Activated CD4-positive, alpha-beta T cell treated with anti-CD3 and anti-CD28 coated beads, Interleukin-2, amount 50 U/mL, for 1 hour (primary cell): ENCODE measurements at regions not wholly inside any gene's neighbourhood (a gene's known extent, or its start where the extent isn't known, plus 50 kb on each side); places are given as distances from the start of the nearest gene placed in this dataset.

Source experiments
- DNase-seq: peaks from one replicate; pipeline ENCODE4 v3.0.0-alpha.2; 2020

- DNase-seq = no peak
These were observed 188.0 kb downstream of the ENGASE start for GRCh38 chr17:79262624-79263023.

DNA sequence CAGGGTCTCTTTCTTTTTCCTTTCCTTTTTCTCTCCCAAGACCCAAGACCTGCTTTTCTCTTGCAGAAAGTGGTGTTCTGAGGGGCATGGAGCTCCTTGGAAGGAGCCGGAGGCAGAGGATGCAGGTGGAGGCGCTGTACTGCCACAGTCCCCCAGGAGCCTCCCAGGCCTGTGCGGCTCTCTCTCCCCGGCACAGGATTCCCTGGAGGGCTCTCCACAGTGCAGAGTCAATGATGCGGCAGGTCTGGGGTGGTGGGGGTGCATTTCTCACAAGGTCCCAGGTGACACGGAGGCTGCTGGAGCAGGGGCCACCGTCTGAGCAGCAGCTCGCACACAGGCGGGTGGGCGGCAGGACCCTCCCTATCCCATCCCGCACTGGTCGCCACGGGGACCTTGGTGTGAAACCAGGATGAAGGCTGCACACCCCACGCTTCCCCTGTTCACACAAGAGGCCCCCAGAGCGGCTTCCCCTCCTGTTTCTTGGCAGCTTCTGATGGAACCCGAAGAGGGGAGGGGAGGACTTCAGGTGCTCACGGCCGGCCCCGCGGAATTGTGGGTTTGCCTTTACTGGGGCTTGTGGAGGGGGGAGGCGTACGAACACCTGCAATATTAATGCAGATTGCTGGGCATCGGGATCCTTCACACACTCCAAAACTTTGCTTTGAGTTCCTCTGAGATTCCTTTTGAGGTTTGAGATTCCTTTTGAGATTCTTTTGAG, 186.9 kb downstream of the ENGASE start:
- DNase-seq = no peak

- DNase-seq = no peak
These were observed 184.2 kb downstream of the ENGASE start for GRCh38 chr17:79258843-79259242.

- no peak for DNase-seq
These were observed 183.4 kb downstream of the ENGASE start for GRCh38 chr17:79258041-79258440.

GRCh38 chr17:79255926-79256585, 181.4 kb downstream of the ENGASE start:
- DNase-seq = no peak

DNA sequence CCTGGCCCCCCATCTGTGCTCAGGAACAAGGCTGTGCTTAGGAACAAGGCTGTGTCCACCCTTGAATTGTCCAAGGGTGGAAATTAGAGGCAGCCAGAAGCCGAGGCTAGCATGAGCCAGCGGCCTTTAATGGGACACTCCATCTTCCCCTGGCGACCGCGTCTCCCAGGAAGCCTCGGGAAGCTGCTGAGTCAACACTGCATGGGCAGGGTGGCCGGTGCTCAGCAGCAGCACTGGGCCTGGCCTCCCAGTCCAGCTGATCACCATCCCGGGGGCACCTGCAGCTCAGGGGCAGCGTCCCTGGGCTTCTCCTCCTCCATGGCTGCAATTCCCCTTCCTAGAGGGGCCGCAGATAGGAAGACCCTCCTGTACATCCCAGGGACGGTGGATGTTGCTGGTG, 180.8 kb downstream of the ENGASE start:
- no peak for DNase-seq

DNA sequence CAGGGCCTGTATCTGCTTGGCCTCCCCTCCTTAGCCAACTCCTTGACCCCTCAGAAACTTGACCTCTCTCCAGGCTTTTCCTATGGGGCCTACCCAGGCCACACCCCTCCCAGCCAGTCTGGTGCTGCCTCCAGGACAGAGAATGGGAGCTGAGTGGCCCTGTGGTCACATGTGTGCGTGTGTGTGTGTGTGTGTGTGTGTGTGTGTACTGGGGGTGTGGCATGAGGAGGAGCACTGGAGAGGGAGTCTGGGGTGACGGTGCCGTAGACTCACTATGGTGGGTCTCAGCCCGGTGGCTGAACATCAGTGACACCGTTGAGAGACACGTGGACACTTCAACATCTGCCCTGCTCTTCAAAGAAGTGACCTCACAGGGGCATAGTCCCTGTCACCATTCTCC, 180.4 kb downstream of the ENGASE start:
- DNase-seq = no peak

- no peak for DNase-seq
These were observed 178.3 kb downstream of the ENGASE start for GRCh38 chr17:79252886-79253285.

GRCh38 chr17:79251824-79252223, 177.2 kb downstream of the ENGASE start:
- no peak for DNase-seq

DNA sequence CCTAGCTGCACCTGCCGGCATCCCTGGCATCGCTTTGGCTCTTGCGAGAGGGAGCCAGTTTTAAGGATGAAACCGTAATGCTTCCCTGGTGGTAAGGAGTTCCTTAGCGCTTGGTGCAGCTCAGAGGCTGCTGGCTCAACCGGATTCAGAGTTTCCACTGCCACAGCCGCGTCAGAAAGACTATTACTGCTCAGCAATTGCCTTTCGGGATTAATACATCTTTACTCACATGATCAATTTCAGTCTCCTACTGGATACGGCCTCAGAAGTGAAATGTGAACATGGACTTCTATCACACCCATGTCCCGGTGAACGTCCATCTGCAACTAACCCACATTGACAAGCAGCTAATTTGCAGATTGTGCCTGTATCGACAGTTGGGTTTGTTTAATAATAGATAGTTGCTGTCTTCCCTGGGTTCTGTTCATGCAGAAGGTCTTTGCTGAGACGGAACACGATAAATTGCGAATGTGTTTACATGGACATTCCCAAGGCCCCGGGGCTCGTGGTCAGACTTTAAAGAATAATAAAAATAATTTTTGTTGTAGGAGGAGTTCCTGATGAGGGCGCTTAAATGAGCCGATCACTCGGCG, 175.4 kb downstream of the ENGASE start:
- no peak for DNase-seq

GRCh38 chr17:79248843-79249493, 174.3 kb downstream of the ENGASE start:
- no peak for DNase-seq

- no peak for DNase-seq
These were observed 171.9 kb downstream of the ENGASE start for GRCh38 chr17:79246225-79247190.

GRCh38 chr17:79244665-79245064, 170.0 kb downstream of the ENGASE start:
- DNase-seq = no peak

DNA sequence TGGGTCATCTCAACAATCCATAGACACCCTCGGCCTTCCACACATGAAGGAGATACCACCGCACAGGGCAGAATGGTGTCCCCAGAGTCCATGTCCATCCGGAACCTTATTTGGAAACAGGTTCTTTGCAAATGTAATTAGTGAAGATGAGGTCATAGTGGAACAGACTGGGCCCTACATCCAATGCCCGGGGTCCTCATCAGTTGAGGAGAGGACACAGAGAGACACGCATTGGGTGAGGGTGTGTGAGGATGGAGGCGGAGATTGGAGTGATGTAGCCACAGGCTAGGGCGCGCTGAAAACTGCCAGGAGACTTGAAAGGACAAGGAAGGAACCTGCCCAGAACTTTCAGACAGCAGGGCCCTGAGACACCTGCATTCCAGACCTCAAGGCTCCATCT, 169.4 kb downstream of the ENGASE start:
- no peak for DNase-seq

- DNase-seq = no peak
These were observed 169.0 kb downstream of the ENGASE start for GRCh38 chr17:79243603-79243990.

- DNase-seq = no peak
These were observed 168.4 kb downstream of the ENGASE start for GRCh38 chr17:79242873-79243602.

DNA sequence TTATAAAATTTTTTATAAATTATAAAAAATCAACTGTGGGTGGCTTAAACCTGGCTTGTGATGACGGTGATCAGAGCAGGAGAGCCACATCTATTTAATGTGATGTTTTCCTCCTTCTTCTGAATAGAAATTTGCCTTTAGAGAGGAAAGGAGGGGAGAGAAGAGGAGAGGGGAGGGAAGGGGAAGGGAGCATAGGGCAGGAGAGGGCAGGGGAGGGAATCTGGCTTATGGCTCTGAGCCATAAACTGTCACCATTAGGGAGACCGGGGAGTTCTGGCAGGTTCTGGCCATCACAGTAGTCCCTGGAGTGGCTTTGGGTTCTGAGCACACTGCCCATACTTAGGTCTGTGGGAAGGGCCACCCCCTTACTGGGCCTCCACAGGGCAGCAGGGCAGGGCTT, 167.8 kb downstream of the ENGASE start:
- DNase-seq = no peak

- DNase-seq = no peak
These were observed 167.0 kb downstream of the ENGASE start for GRCh38 chr17:79241616-79242015.

DNA sequence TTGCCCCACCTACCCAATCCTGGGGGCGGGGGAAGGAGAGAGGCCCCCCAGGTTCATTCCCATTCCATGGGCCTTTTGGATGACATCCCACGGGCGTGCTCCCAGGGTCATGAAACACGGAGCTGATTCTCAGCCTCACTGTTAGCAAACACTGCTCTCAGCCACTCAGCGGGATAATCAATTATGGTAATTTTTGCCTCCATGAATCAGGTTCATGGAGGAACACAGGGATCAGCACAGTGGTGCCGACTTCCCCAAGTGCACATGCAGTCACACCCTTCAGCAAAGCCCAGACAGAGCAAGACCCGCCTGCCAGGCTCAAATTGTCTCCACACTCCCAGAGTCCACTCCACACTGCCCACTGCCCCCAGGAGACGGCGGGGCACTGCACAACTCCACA, 164.6 kb downstream of the ENGASE start:
- DNase-seq = no peak

GRCh38 chr17:79237448-79238053, 162.9 kb downstream of the ENGASE start:
- no peak for DNase-seq

DNA sequence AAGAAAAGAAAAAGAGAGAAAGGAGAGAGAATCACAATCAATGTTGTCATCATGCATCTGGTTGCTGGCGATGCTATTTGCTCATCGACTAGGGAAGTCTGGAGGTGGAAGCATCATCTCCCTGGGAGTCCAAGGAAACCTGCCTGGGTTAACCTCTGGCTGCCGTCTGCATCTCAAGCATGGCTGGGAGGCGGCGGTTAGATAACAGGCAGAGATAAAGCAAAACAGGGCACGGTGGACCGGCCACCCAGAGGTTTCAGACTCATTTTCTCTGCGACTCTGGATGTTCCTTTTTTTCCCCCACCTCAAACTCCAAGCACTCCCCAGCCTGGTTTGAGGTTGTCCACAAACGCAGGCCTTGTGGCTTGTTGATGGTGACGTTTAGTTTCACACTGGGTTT, 161.2 kb downstream of the ENGASE start:
- DNase-seq = no peak
